ENCODE measurements at regions not wholly inside any gene's neighbourhood (a gene's known extent, or its start where the extent isn't known, plus 50 kb on each side); places are given as distances from the start of the nearest gene placed in this dataset.

- TF ChIP-seq EZH2 (IDR thresholded peaks at IDR 0.05): no peak
- TF ChIP-seq POLR2AphosphoS5 (IDR thresholded peaks at IDR 0.05; ENCODE audit: borderline replicate concordance, low read depth, low read length): no peak
Measured at GRCh38 chr20:53728359-53728758, 134.7 kb upstream of the ZNF217 start.

Measured in SK-N-MC (cell line).